GM18909 (cell line): ENCODE measurements at regions not wholly inside any gene's neighbourhood (a gene's known extent, or its start where the extent isn't known, plus 50 kb on each side); places are given as distances from the start of the nearest gene placed in this dataset.
"Not testable (repeated sequence)": the region's sequence is repeated elsewhere in the genome, so short reads cannot be mapped to it uniquely, and the experiment has no call there.

ENCODE experiments used
- ATAC-seq: cut with Tn5 transposase; IDR thresholded peaks from one replicate; pipeline ENCODE4 v1.9.1; 2021; ENCODE audit warnings: mild to moderate bottlenecking; ENCODE audit not compliant: unreplicated experiment, poor library complexity

DNA sequence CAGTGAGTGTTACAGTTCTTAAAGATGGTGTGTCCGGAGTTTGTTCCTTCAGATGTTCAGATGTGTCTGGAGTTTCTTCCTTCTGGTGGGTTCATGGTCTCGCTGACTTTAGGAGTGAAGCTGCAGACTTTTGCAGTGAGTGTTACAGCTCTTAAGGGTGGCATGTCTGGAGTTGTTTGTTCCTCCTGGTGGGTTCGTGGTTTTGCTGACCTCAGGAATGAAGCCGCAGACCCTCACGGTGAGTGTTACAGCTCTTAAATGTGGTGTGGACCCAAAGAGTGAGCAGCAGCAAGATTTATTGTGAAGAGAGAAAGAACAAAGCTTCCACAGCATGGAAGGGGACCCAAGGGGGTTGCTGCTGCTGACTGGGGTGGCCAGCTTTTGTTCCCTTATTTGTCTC is 159.6 kb downstream of the POLR1F start:
- ATAC-seq: not testable (repeated sequence)

DNA sequence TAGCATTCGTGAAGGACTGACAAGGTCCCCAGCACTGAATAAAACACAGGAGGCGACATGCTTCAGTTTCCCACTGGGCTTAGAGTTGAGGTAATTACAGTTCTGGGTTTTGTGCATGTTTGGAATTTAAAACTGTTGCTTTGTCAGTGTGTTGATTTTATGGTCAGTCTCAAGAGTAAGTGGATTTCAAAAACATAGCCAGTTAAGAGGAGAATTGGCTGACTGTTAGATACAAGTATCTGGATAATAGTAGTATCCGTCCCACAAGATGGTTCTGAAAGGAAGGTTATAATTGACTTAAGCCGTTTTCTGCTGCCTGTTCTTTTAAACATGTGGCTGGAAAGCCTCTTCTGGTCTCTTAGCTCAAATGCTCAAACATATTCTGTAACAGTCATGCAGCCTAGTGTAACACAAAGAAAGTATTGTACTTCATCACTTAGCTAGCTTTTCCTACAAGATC is 170.9 kb downstream of the POLR1F start:
- no peak for ATAC-seq

- no peak for ATAC-seq
Measured at GRCh38 chr7:19533266-19533665, 175.6 kb downstream of the POLR1F start.

DNA sequence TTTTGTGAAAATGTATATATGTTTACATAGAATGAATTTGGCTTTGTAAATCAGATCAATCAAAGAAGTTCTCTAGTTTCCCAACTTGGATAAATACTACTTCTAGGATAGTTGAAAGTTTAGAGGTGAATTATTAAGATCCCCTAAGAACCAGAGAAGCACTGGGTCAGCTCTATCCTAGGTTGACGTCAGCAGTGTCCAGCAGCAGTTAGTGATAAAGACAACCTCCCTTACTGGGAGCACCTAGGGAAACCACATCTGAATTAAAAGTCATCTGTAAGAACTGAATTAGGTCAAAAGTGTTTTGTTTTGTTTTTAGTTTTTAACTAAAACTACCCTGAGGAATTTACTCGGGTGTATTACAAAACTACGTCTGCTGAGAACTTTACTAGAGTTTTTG is 178.0 kb downstream of the POLR1F start:
- no peak for ATAC-seq

GRCh38 chr7:19530261-19530660 is 178.6 kb downstream of the POLR1F start:
- no peak for ATAC-seq

DNA sequence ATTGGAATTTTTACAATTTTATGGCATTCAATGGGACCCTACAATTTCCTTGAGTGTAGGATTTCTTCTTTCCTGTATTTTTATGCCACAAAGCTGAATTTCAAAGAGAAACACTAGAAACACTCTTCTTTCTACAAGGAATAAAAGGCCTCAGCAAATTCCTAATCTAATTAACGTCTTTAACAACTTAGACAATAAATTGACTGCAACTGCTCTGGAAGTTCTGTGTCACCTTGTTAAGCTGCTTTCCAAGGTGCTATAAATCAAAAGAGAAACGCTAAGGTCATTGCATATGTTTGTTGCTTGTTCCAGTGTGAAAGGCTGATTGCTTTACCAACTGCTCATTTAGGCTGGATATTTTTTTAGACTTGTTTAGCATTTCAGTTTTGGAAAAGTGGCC is 182.2 kb downstream of the POLR1F start:
- ATAC-seq: no peak

DNA sequence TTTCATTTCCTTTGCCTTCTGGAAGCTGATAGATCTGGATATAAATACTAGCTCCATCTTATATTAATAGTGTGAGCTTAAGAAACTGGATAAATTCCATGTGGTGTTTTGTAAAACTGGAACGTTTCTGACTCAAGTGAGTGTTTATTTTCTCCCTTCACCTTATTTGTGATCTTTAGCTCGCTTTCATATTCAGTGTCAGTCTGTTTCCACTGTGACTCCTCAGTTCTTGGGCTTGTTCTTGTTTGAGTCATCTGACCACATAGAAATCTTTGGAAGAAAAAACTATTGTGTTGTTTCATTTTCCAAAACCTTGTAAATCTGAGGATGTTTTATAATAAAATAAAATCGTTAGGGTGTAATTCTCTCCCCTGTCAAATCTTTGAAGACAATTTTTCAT is 186.4 kb downstream of the POLR1F start:
- ATAC-seq: no peak

DNA sequence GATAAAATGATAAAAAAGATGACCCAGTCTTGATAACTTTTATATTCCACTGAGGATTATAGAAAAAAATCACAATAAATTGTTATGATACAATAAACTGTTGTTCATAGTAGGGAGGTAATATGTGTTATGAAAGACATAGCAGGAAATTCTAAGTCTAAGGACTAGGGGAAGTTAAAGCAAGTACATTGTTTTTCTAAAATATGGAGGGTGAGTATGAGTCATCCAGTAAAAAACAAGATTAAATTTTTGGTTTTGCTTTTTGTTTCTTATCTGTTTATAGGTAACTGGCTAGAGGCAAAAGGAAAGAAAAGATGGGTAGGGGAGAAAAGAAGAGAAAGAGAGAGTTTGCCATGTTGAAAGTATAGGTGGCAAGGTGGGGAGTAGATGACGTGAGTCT is 188.4 kb downstream of the POLR1F start:
- ATAC-seq: no peak

GRCh38 chr7:19519443-19520021 is 189.3 kb downstream of the POLR1F start:
- ATAC-seq: no peak

DNA sequence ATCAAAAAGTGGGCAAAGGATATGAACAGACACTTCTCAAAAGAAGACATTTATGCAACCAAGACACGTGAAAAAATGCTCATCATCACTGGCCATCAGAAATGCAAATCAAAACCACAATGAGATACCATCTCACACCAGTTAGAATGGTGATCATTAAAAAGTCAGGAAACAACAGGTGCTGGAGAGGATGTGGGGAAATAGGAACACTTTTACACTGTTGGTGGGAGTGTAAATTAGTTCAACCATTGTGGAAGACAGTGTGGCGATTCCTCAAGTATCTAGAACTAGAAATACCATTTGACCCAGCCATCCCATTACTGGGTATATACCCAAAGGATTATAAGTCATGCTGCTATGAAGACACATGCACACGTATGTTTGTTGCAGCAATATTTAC is 191.3 kb downstream of the POLR1F start:
- not testable (repeated sequence) for ATAC-seq

DNA sequence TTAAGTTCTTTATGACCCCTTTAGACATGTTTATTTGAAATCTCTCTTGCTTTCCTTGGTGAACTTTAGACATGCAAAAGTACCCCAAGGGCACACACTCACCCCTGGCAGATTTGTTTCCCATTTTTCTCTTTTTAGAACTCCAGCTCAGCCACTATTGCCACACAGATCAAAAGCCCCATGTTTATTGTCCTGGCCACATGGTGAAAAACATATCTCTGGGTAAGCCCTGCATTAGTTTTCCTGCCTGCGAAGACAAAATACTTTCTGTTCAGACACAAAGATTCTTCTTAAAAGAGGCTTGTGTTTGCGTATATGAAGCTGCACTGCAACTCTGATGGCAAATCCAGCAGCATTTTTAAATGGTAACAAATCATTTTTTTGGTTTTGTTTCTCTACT is 200.0 kb downstream of the POLR1F start:
- ATAC-seq: no peak

DNA sequence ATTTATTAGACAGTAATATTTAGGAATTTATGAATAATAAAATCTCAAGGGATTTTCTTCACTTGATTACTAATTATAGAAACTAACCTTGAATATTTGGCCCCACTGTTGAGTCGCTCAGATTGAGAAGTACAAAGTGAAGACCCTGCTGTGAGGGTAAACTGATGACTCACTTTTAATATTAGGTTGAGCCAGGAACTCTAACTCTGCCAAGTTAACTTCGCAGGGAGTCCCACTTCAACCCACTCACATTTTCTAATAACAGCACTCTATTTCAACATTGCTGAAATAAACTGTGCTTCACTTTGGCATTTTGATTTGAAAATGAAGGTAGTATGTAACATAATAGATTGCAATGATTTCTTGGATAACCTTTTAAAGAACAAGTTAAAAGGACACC is 200.7 kb downstream of the POLR1F start:
- ATAC-seq: no peak

- ATAC-seq: peak; percentile 67
Measured at GRCh38 chr7:19491821-19492452, 216.9 kb downstream of the POLR1F start.

DNA sequence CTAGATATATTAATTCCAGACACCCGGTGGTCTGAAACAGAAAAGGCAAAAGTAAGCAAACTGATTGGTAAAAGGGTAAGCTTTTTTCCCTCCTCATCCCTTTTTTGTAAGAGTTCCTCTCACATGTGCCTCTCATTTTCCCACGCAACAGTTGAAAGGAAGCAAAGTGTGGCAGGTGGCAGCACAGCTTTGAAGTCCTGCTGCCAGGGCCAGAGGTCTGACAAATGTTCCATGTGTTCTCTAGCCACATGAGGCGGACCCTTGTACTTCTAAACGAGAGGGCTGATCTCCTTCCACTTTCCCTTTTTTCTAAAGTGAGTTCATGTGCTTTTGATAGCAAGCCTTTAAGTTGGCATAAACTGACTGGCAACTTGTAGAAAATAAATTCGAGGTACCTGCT is 217.5 kb downstream of the POLR1F start:
- ATAC-seq: no peak

- no peak for ATAC-seq
Measured at GRCh38 chr7:19489162-19489820, 219.5 kb downstream of the POLR1F start.

GRCh38 chr7:19488056-19488455 is 220.8 kb downstream of the POLR1F start:
- ATAC-seq: no peak

- ATAC-seq: no peak
Measured at GRCh38 chr7:19482628-19483027, 226.2 kb downstream of the POLR1F start.

- no peak for ATAC-seq
Measured at GRCh38 chr7:19480383-19480782, 228.5 kb downstream of the POLR1F start.

DNA sequence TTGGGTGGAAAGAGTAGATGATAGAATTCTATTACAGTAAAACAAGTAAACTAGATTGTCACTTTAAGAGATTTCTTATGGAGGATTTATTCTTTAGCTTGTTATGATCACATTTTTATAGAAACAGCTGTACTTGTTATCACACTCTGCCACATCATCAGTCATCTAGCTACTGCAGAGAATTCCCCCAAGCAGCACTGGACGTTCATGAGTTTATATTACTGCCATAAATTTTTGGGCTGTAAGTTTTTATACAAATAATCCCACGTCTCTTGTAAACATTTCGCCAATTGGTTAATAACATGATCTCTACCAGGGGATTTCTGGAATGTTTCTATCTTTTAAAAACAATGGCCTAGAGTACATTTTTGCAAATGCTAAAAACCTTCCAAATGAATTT is 238.8 kb downstream of the POLR1F start:
- no peak for ATAC-seq

- no peak for ATAC-seq
Measured at GRCh38 chr7:19465861-19466260, 243.0 kb downstream of the POLR1F start.

DNA sequence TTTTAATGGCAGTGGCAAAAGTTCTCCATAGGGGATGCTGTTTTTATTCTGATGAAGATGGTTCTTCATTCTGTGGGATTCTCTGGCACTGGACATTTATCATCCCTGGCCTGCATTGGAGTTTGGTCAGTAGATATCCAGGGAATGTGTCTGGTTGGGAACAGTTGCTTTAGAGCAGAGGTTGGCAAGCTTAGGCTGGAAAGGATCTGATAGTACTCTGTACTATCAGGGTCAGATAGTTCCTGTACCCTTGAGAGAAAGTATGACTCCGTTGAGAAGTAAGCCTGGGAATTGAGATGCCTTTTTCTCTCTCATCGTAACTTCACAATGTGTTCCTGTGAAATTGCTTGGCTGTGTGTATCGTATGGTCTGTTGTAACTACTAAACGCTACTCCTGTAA is 244.1 kb downstream of the POLR1F start:
- ATAC-seq: no peak

- ATAC-seq: no peak
Measured at GRCh38 chr7:19464241-19464640, 244.6 kb downstream of the POLR1F start.
